Stimulated activated CD8-positive, alpha-beta memory T cell treated with anti-CD3 and anti-CD28 coated beads, Interleukin-12 subunit alpha, Interleukin-12 subunit beta, amount 100 ng/mL, for 4 hours (primary cell): ENCODE measurements at regions not wholly inside any gene's neighbourhood (a gene's known extent, or its start where the extent isn't known, plus 50 kb on each side); places are given as distances from the start of the nearest gene placed in this dataset.
"Not testable (repeated sequence)": the region's sequence is repeated elsewhere in the genome, so short reads cannot be mapped to it uniquely, and the experiment has no call there.

ENCODE experiments used
- DNase-seq: peaks from one replicate; pipeline ENCODE4 v3.0.0-alpha.2; 2020; ENCODE audit warnings: low read depth

- no peak for DNase-seq
These were observed 150.0 kb downstream of the RNASET2 start for GRCh38 chr6:166806217-166806838.

GRCh38 chr6:166803471-166803870 lies 152.9 kb downstream of the RNASET2 start:
- DNase-seq = no peak

- DNase-seq = no peak
These were observed 153.9 kb downstream of the RNASET2 start for GRCh38 chr6:166802401-166802800.

GRCh38 chr6:166800137-166800536 lies 156.2 kb downstream of the RNASET2 start:
- DNase-seq = no peak

- no peak for DNase-seq
These were observed 157.7 kb downstream of the RNASET2 start for GRCh38 chr6:166798652-166799051.

- no peak for DNase-seq
These were observed 159.7 kb downstream of the RNASET2 start for GRCh38 chr6:166796610-166797009.

- DNase-seq = no peak
These were observed 160.5 kb downstream of the RNASET2 start for GRCh38 chr6:166795879-166796278.

GRCh38 chr6:166790808-166791207 lies 163.8 kb upstream of the RPS6KA2 start:
- DNase-seq = not testable (repeated sequence)

- not testable (repeated sequence) for DNase-seq
These were observed 161.9 kb upstream of the RPS6KA2 start for GRCh38 chr6:166788846-166789529.

GRCh38 chr6:166786704-166787293 lies 159.7 kb upstream of the RPS6KA2 start:
- no peak for DNase-seq

GRCh38 chr6:166785131-166785530 lies 158.1 kb upstream of the RPS6KA2 start:
- no peak for DNase-seq

- DNase-seq = no peak
These were observed 157.6 kb upstream of the RPS6KA2 start for GRCh38 chr6:166784691-166785090.

GRCh38 chr6:166782520-166782919 lies 155.5 kb upstream of the RPS6KA2 start:
- DNase-seq = no peak

- DNase-seq = no peak
These were observed 154.3 kb upstream of the RPS6KA2 start for GRCh38 chr6:166781331-166781730.

GRCh38 chr6:166779963-166780683 lies 153.1 kb upstream of the RPS6KA2 start:
- DNase-seq = no peak

GRCh38 chr6:166779381-166779780 lies 152.3 kb upstream of the RPS6KA2 start:
- no peak for DNase-seq

GRCh38 chr6:166778776-166779175 lies 151.7 kb upstream of the RPS6KA2 start:
- DNase-seq = no peak

GRCh38 chr6:166778046-166778445 lies 151.0 kb upstream of the RPS6KA2 start:
- DNase-seq = no peak

- DNase-seq = no peak
These were observed 150.1 kb upstream of the RPS6KA2 start for GRCh38 chr6:166777096-166777630.

- DNase-seq = no peak
These were observed 149.5 kb upstream of the RPS6KA2 start for GRCh38 chr6:166776571-166776970.

GRCh38 chr6:166775923-166776220 lies 148.8 kb upstream of the RPS6KA2 start:
- no peak for DNase-seq

GRCh38 chr6:166775180-166775922 lies 148.3 kb upstream of the RPS6KA2 start:
- DNase-seq = peak; percentile 19
